GM12875 (cell line): ENCODE measurements at regions not wholly inside any gene's neighbourhood (a gene's known extent, or its start where the extent isn't known, plus 50 kb on each side); places are given as distances from the start of the nearest gene placed in this dataset.

ENCODE experiments used
- H3K4me3 ChIP-seq: one replicate; pipeline ENCODE4 v1.5.1; 2011; ENCODE audit warnings: low read depth, low read length, control low read depth
- TF ChIP-seq, protein P1 (sequence below): IDR thresholded peaks from 2 replicates; pipeline ENCODE4 v1.5.1; 2011; ENCODE audit warnings: low read depth, mild to moderate bottlenecking, control low read depth, inconsistent platforms, low read length, moderate library complexity, borderline replicate concordance; ENCODE audit not compliant: insufficient read depth

DNA sequence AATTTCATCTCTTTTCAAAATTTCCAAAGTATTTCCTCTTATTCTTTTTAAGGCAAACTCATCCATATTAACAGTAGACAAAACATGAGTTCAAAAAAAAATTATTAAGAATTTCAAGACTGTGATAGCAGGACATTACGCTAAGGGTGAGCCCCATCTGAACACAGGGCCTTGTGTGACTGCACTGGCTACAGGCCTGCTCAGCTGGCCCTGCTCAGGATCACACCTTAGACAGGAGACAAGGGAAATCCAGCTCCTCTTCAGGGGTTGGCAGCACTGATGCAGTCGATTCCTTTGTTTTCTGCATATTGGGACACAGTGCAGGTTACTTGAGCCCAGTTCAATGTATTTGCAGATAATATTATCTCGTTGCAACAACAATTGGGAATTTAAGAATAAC lies 444.7 kb downstream of the PLK2 start:
- TF ChIP-seq, protein P1, sequence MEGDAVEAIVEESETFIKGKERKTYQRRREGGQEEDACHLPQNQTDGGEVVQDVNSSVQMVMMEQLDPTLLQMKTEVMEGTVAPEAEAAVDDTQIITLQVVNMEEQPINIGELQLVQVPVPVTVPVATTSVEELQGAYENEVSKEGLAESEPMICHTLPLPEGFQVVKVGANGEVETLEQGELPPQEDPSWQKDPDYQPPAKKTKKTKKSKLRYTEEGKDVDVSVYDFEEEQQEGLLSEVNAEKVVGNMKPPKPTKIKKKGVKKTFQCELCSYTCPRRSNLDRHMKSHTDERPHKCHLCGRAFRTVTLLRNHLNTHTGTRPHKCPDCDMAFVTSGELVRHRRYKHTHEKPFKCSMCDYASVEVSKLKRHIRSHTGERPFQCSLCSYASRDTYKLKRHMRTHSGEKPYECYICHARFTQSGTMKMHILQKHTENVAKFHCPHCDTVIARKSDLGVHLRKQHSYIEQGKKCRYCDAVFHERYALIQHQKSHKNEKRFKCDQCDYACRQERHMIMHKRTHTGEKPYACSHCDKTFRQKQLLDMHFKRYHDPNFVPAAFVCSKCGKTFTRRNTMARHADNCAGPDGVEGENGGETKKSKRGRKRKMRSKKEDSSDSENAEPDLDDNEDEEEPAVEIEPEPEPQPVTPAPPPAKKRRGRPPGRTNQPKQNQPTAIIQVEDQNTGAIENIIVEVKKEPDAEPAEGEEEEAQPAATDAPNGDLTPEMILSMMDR, result no peak
- no peak overlapping the region for H3K4me3 ChIP-seq

DNA sequence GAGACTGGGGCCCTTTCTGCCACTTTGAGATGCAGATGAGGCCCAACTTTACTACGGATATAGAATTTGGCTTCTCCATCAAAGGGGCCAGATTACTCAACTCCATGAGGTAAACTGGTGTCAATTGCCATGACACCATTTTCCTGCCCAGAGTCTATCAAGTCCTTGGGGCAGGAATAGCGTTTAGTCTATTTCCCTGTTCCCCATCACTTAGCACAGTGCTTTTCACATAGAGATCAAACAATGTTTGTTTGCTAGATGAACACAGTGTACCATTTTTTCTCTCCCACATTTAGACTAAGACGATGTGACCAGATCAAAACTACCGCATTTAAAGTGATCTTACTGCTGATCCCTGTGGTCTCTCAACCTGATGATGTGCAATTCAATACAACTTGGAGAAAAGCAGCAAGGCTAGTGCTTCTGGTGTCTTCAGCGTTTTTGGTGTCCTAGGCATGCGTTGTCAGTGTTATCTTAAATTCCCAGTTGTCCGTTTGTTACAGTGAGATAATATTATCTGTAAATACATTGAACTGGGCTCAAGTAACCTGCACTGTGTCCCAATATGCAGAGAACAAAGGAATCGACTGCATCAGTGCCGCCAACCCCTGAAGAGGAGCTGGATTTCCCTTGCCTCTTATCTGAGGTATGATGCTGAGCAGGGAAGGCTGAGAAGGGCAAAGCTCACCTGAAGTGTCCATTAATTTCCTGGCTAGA lies 446.2 kb downstream of the PLK2 start:
- no peak overlapping the region for H3K4me3 ChIP-seq
- TF ChIP-seq, protein P1, result no peak

DNA sequence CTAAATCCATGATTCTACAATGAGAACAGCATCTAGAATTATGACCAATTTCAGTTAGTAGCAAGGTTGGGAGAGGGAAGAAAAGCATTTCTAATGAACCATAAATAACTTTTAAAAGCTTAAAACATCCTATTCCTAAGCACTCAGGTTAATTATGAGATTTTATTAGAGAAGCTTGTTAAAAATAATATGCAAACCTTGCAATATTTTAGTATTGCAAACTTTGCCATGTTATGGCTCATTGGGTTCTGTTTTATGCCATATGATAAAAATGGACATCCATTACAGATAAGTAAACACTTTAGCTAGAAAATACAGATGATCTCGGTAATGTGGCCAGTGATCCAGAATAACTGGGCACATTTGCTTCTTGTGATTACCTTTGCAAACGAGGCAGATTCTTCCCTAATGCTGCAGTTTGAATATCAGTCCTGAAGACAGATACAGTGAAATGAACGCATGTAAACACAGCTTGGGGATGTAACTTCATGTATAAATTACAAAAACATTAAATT lies 447.0 kb downstream of the PLK2 start:
- no peak overlapping the region for H3K4me3 ChIP-seq
- TF ChIP-seq, protein P1, result no peak

DNA sequence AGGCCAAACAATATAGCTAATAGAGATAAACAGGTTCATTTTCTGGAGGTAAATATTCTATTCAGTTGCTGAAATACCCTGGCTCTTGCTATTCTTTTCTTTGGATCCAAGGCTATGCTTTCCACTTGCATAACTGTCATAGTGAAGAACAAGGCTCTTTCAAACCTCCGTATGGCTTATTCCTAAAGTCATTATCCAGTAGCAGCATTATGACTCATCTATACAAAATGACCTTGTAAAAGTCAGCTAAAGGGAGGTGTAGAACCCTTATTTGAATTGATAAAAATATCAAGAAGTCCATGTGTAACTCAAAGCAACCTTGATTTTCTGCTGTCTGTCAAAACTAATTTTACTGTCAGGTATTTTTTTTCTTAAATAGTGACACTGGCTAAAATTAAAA lies 447.8 kb downstream of the PLK2 start:
- no peak overlapping the region for H3K4me3 ChIP-seq
- TF ChIP-seq, protein P1, result no peak

DNA sequence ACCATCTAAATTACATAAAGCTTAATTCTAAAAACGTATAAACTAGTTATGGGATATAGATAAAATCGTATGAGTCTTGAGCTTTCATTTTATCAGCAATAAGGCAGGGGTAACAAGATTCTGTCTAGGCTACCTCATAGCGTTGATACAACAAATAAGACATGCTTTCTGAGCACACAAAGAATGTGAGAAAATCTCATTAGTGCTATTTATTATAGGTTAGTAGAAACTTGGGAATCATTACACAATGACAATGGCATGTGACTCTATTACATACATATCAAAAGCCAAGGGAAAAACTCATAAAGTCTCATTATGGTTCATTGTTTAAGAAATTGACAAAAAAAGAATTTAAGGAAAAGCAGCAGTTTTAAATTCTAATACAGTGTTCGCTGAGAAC lies 448.6 kb downstream of the PLK2 start:
- H3K4me3 ChIP-seq, result no peak overlapping the region
- TF ChIP-seq, protein P1, result no peak

DNA sequence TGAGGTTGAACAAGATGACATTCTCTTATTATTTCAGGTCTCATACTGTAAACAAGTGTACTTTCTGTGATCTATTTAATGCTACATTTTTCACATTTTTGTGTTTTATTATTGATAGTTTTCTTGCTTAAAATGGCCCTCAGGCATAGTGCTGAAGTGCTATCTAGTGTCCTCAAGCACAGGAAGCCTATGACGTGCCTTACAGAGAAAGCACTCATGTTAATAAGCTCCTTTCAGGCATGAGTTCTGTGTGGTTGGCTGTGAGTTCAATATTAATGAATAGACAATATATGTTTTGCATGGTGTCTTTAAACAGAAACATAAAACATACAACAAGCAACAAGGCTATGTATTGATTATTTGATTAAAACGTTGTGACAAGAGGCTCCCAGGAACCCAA lies 450.1 kb downstream of the PLK2 start:
- H3K4me3 ChIP-seq, result no peak overlapping the region
- TF ChIP-seq, protein P1, result no peak

DNA sequence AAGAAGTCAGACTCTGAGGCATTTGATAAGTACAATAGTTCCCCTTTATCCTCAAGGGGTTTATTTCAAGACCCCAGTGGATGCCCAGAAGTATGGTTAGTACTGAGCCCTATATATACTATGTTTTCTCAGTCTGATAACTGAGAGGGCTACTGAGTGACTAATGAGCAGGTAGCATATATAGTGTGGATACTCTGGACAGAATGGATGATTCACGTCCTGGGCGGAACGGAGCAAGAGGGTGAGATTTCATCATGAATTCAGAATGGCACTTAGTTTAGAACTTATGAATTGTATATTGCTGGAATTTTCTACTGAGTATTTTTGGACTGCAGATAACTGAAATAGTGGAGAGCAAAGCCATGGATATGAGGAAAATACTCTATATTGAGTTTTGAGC lies 457.6 kb downstream of the PLK2 start:
- TF ChIP-seq, protein P1, result no peak
- no peak overlapping the region for H3K4me3 ChIP-seq
